Calu3 (cell line): ENCODE measurements at regions not wholly inside any gene's neighbourhood (a gene's known extent, or its start where the extent isn't known, plus 50 kb on each side); places are given as distances from the start of the nearest gene placed in this dataset.
"Not testable (repeated sequence)": the region's sequence is repeated elsewhere in the genome, so short reads cannot be mapped to it uniquely, and the experiment has no call there.

ENCODE experiments used
- BruUV-seq: library from RNA; stranded (reverse); fragments of 400-500 nt; replicated peaks from 2 replicates; lab custom pipeline; 2021; lab: Mats Ljungman, UMichigan
- CTCF ChIA-PET: fragments of 300-600 bp; sonication (Branson Sonifier 250); formaldehyde crosslinking; loops from one replicate; lab custom pipeline; 2022; ENCODE audit warnings: antibody characterized with exemption; lab: Charles Lee
- DNase-seq: peaks from one replicate; pipeline ENCODE4 v3.0.0; 2022
- H3K27ac Mint-ChIP-seq: one replicate; pipeline ENCODE4 v1.8.0; 2022; ENCODE audit warnings: mixed read lengths; ENCODE audit not compliant: unreplicated experiment
- H3K27me3 Mint-ChIP-seq: one replicate; pipeline ENCODE4 v1.8.0; 2022; ENCODE audit warnings: mixed read lengths; ENCODE audit not compliant: unreplicated experiment
- H3K36me3 Mint-ChIP-seq: one replicate; pipeline ENCODE4 v1.8.0; 2022; ENCODE audit warnings: mild to moderate bottlenecking, moderate library complexity, mixed read lengths; ENCODE audit not compliant: insufficient read depth, unreplicated experiment
- H3K4me1 Mint-ChIP-seq: one replicate; pipeline ENCODE4 v1.8.0; 2022; ENCODE audit warnings: mild to moderate bottlenecking, low read depth, mixed read lengths; ENCODE audit not compliant: unreplicated experiment
- H3K4me3 Mint-ChIP-seq: one replicate; pipeline ENCODE4 v1.8.0; 2022; ENCODE audit warnings: mild to moderate bottlenecking, low read depth, moderate library complexity, mixed read lengths; ENCODE audit not compliant: unreplicated experiment
- H3K9me3 Mint-ChIP-seq: one replicate; pipeline ENCODE4 v1.8.0; 2022; ENCODE audit warnings: low read depth, mixed read lengths; ENCODE audit not compliant: unreplicated experiment
- CTCF ChIP-seq: fragments of 200-600 bp; IDR thresholded peaks from one replicate; pipeline ENCODE4 v1.8.0; 2022; ENCODE audit warnings: antibody characterized with exemption; ENCODE audit not compliant: unreplicated experiment
- intact Hi-C: fragments of 100-400 bp; cut with micrococcal nuclease; formaldehyde crosslinking; loops from one replicate; pipeline ENCODE4 v1.10.0; 2022; ENCODE audit not compliant: unreplicated experiment

GRCh38 chrX:13485167-13485566, 84.2 kb upstream of the EGFL6 start:
- DNase-seq = peak; percentile 22

GRCh38 chrX:13483773-13484172, 85.6 kb upstream of the EGFL6 start:
- no peaks in the 10 kb centered on the region for H3K9me3 Mint-ChIP-seq
- peak overlapping the region; percentile 71 for H3K27ac Mint-ChIP-seq
- peaks cover 44% of the 10 kb centered on the region for H3K4me1 Mint-ChIP-seq
- no peak for DNase-seq
- intact Hi-C loops = loop anchor here (10.0 kb wide), 1 partner anchor 229 kb away; no protein-coding TSS in a partner anchor
- BruUV-seq = no TSS peak
- H3K4me3 Mint-ChIP-seq = no peak overlapping the region
- TF ChIP-seq CTCF = no peak
- H3K27me3 Mint-ChIP-seq = no peaks in the 10 kb centered on the region
- CTCF ChIA-PET = no interaction called here
- H3K36me3 Mint-ChIP-seq = peaks cover 23% of the 10 kb centered on the region

More at GRCh38 chrX:13485167-13485566, 84.2 kb upstream of the EGFL6 start:
- H3K36me3 Mint-ChIP-seq = peaks cover 30% of the 10 kb centered on the region
- intact Hi-C loops = loop anchor here (10.0 kb wide), 1 partner anchor 230 kb away; no protein-coding TSS in a partner anchor
- H3K27ac Mint-ChIP-seq = peak overlapping the region; percentile 93
- CTCF ChIA-PET = interaction anchor here (0.8 to 0.9 kb wide), 2 partner anchors 506 to 538 kb away, joined by 3 read pairs; no protein-coding TSS in a partner anchor
- peaks cover 49% of the 10 kb centered on the region for H3K4me1 Mint-ChIP-seq
- no peak for TF ChIP-seq CTCF
- H3K27me3 Mint-ChIP-seq = no peaks in the 10 kb centered on the region
- H3K4me3 Mint-ChIP-seq = no peak overlapping the region
- no peaks in the 10 kb centered on the region for H3K9me3 Mint-ChIP-seq
- no TSS peak for BruUV-seq

GRCh38 chrX:13482746-13483541, 86.5 kb upstream of the EGFL6 start:
- Mint-ChIP-seq H3K9me3 (no peaks in the 10 kb centered on the region), H3K36me3 (peaks cover 14% of the 10 kb centered on the region), H3K4me3 (no peak overlapping the region), H3K4me1 (peaks cover 38% of the 10 kb centered on the region), H3K27ac (peak overlapping the region; percentile 71), H3K27me3 (no peaks in the 10 kb centered on the region)
- no TSS peak for BruUV-seq
- DNase-seq = no peak
- CTCF ChIA-PET = interaction anchor here (0.5 kb wide), 1 partner anchor 401 kb away, joined by 3 read pairs; no protein-coding TSS in a partner anchor
- no peak for TF ChIP-seq CTCF
- intact Hi-C loops = loop anchor here (10.0 kb wide), 1 partner anchor 228 kb away; no protein-coding TSS in a partner anchor

GRCh38 chrX:13480780-13481179, 88.6 kb upstream of the EGFL6 start:
- H3K27me3 Mint-ChIP-seq, H3K9me3 Mint-ChIP-seq, H3K27ac Mint-ChIP-seq, CTCF ChIA-PET, H3K4me3 Mint-ChIP-seq, DNase-seq, H3K36me3 Mint-ChIP-seq, BruUV-seq: not testable (repeated sequence)
- peaks cover 20% of the 10 kb centered on the region for H3K4me1 Mint-ChIP-seq
- intact Hi-C loops = loop anchor here (10.0 kb wide), 1 partner anchor 226 kb away; no protein-coding TSS in a partner anchor
